Neural progenitor cell (in vitro differentiated cells): ENCODE measurements at regions not wholly inside any gene's neighbourhood (a gene's known extent, or its start where the extent isn't known, plus 50 kb on each side); places are given as distances from the start of the nearest gene placed in this dataset.

Source experiments
- DNase-seq: peaks from one replicate; pipeline ENCODE4 v3.0.0-alpha.2; 2016; ENCODE audit warnings: low spot score
- H2AFZ ChIP-seq: fragments of 200-600 bp; sonication (generic); replicated peaks from 2 replicates; pipeline ENCODE4 v1.6.1; 2016; ENCODE audit warnings: antibody characterized with exemption
- H3F3A ChIP-seq: fragments of 200-600 bp; sonication (generic); 2 replicates; pipeline ENCODE4 v1.6.1; 2016; ENCODE audit warnings: antibody characterized with exemption, low read depth
- H3K27ac ChIP-seq: fragments of 200-600 bp; sonication (generic); 2 replicates; pipeline ENCODE4 v1.5.1; 2016; ENCODE audit warnings: mild to moderate bottlenecking
- H3K27me3 ChIP-seq: fragments of 200-600 bp; sonication (generic); 2 replicates; pipeline ENCODE4 v1.6.1; 2016; ENCODE audit warnings: mild to moderate bottlenecking, moderate library complexity
- H3K36me3 ChIP-seq: fragments of 200-600 bp; sonication (generic); 2 replicates; pipeline ENCODE4 v1.5.1; 2016
- H3K4me1 ChIP-seq: fragments of 200-600 bp; sonication (generic); 2 replicates; pipeline ENCODE4 v1.6.1; 2016; ENCODE audit warnings: mixed run types
- H3K4me2 ChIP-seq: fragments of 200-600 bp; sonication (generic); 2 replicates; pipeline ENCODE4 v1.6.1; 2016
- H3K4me3 ChIP-seq: fragments of 200-600 bp; sonication (generic); 2 replicates; pipeline ENCODE4 v1.5.1; 2016
- H3K79me2 ChIP-seq: fragments of 200-600 bp; sonication (generic); 2 replicates; pipeline ENCODE4 v1.6.1; 2016; ENCODE audit warnings: low read depth
- H3K9ac ChIP-seq: fragments of 200-600 bp; sonication (generic); 2 replicates; pipeline ENCODE4 v1.6.1; 2016
- H3K9me3 ChIP-seq: fragments of 200-600 bp; sonication (generic); 2 replicates; pipeline ENCODE4 v1.5.1; 2016; ENCODE audit warnings: low read depth
- H4K20me1 ChIP-seq: fragments of 200-600 bp; sonication (generic); 2 replicates; pipeline ENCODE4 v1.6.1; 2016; ENCODE audit warnings: low read depth
- H3K27ac Mint-ChIP-seq: 3 replicates; pipeline ENCODE4 v1.8.0; 2021; ENCODE audit warnings: mixed read lengths
- H3K27me3 Mint-ChIP-seq: 2 replicates; pipeline ENCODE4 v1.8.0; 2022; ENCODE audit warnings: low read depth, mild to moderate bottlenecking, inconsistent platforms, moderate library complexity, mixed read lengths; ENCODE audit not compliant: insufficient read depth
- H3K36me3 Mint-ChIP-seq: 3 replicates; pipeline ENCODE4 v1.8.0; 2021; ENCODE audit warnings: mixed read lengths
- H3K4me1 Mint-ChIP-seq: 3 replicates; pipeline ENCODE4 v1.8.0; 2021; ENCODE audit warnings: mixed read lengths
- H3K4me3 Mint-ChIP-seq: 3 replicates; pipeline ENCODE4 v1.8.0; 2021; ENCODE audit warnings: mild to moderate bottlenecking, moderate library complexity, mixed read lengths
- H3K9me3 Mint-ChIP-seq: 3 replicates; pipeline ENCODE4 v1.8.0; 2020; ENCODE audit warnings: mixed read lengths
- CTCF ChIP-seq: fragments of 200-600 bp; sonication (generic); IDR thresholded peaks from 2 replicates; pipeline ENCODE4 v1.5.1; 2017; ENCODE audit warnings: antibody characterized with exemption, mild to moderate bottlenecking
- EZH2 ChIP-seq: fragments of 200-600 bp; sonication (generic); IDR thresholded peaks from 2 replicates; pipeline ENCODE4 v1.6.1; 2017; ENCODE audit warnings: antibody characterized with exemption, mild to moderate bottlenecking, moderate library complexity
- EZH2phosphoT487 ChIP-seq: fragments of 200-600 bp; sonication (generic); IDR thresholded peaks from 2 replicates; pipeline ENCODE4 v1.6.1; 2017; ENCODE audit warnings: antibody characterized with exemption

DNA sequence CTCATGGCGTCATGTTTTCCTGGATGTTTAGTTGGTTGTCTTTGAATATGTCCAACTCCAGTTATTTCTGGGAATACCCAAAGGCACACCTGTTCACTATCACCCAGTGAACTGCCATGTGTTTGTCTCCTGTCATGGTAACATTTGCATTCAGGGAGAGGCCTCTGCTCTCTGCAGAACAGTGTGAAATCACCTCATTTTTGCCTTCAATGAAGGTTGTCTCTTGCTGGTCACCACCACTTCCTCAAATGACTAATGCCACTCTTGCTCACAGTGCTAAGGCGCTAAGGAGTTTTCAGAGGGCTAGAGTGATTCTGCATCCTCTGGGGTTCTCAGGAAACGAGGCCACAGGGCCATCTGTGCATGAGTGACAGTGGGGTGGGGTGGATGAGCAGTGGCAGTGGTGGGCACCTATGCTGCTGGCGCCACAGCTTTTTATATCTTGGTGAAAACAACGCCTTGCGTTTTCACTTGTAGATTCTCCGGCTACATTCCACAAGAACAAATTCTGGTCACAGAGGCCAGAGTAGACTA, 60.0 kb upstream of the ATP5PO start:
- Mint-ChIP-seq H3K9me3 (no peaks in the 10 kb centered on the region), H3K4me1 (peaks cover 28% of the 10 kb centered on the region), H3K36me3 (no peaks in the 10 kb centered on the region), H3K27me3 (no peaks in the 10 kb centered on the region), H3K4me3 (no peak overlapping the region), H3K27ac (peak overlapping the region; percentile 40)
- H4K20me1 ChIP-seq = no peaks in the 10 kb centered on the region
- H3K79me2 ChIP-seq = no peaks in the 10 kb centered on the region
- H3K4me3 ChIP-seq = no peak overlapping the region
- no peak overlapping the region for H3K27ac ChIP-seq
- peak overlapping the region; percentile 4 for H3K4me2 ChIP-seq
- H3K36me3 ChIP-seq = no peaks in the 10 kb centered on the region
- no peak for TF ChIP-seq EZH2phosphoT487
- no peak for TF ChIP-seq EZH2
- no peak for TF ChIP-seq CTCF
- no peaks in the 10 kb centered on the region for H3K9me3 ChIP-seq
- H3K27me3 ChIP-seq = no peaks in the 10 kb centered on the region
- H2AFZ ChIP-seq = no peak overlapping the region
- no peak overlapping the region for H3K9ac ChIP-seq
- peaks cover 22% of the 10 kb centered on the region for H3K4me1 ChIP-seq
- no peaks in the 10 kb centered on the region for H3F3A ChIP-seq
- DNase-seq = no peak

DNA sequence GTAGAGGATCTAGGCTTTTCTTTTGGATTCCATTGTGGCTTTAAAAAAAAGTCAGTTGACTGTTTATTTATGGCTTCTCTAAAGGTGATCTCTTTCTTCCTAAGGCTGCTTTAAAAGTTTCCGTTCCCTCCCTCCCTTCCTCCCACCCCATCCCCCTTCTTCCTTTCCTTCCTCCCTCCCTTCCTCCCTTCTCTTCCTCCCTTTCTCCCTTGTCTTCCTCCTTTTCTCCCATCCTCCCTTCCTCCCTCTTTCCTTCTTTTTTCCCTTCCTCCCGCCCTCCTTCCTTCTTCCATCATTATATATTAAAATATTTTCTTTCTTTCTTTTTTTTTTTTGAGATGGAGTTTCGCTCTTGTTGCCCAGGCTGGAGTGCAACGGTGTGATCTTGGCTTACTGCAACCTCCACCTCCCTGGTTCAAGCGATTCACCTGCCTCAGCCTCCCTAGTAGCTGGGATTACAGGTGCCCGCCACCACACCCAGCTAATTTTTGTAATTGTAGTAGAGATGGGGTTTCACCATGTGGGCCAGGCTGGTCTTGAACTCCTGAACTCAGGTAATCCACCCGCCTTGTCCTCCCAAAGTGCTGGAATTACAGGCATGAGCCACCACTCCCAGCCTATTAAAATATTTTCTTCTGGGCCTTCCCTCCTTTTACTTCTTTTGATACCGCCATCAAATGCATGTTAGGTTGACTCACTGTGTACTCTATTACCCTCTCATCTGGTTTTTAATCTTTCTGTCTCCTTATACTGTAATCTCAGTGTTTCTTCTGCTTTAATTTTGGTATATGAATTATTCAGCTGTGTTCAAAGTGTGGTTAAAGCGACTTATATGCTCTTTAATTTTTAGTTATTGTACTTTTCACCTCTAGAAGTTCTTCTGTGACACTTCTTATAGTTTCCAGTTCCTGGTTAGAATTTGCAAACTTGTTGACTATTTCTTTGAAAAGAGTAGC, 59.2 kb upstream of the ATP5PO start:
- Histone ChIP-seq H3K4me2 (no peak overlapping the region), H3K9ac (no peak overlapping the region), H3F3A (no peaks in the 10 kb centered on the region), H3K9me3 (no peaks in the 10 kb centered on the region), H3K36me3 (no peaks in the 10 kb centered on the region), H3K79me2 (no peaks in the 10 kb centered on the region), H3K4me1 (peaks cover 22% of the 10 kb centered on the region), H3K27me3 (no peaks in the 10 kb centered on the region), H4K20me1 (no peaks in the 10 kb centered on the region), H3K27ac (no peak overlapping the region), H2AFZ (no peak overlapping the region), H3K4me3 (no peak overlapping the region)
- no peak overlapping the region for H3K27ac Mint-ChIP-seq
- no peaks in the 10 kb centered on the region for H3K27me3 Mint-ChIP-seq
- no peaks in the 10 kb centered on the region for H3K9me3 Mint-ChIP-seq
- no peak for DNase-seq
- H3K36me3 Mint-ChIP-seq = no peaks in the 10 kb centered on the region
- peaks cover 29% of the 10 kb centered on the region for H3K4me1 Mint-ChIP-seq
- no peak for TF ChIP-seq CTCF
- no peak for TF ChIP-seq EZH2
- TF ChIP-seq EZH2phosphoT487 = no peak
- H3K4me3 Mint-ChIP-seq = no peak overlapping the region

- Histone ChIP-seq H4K20me1 (no peaks in the 10 kb centered on the region), H3K27me3 (no peaks in the 10 kb centered on the region), H3K27ac (no peak overlapping the region), H3K4me2 (no peak overlapping the region), H3K79me2 (no peaks in the 10 kb centered on the region), H3K4me1 (peaks cover 22% of the 10 kb centered on the region), H3K9ac (no peak overlapping the region), H3K4me3 (no peak overlapping the region), H3K9me3 (no peaks in the 10 kb centered on the region), H3F3A (no peaks in the 10 kb centered on the region), H3K36me3 (no peaks in the 10 kb centered on the region), H2AFZ (no peak overlapping the region)
- Mint-ChIP-seq H3K9me3 (no peaks in the 10 kb centered on the region), H3K4me1 (peaks cover 30% of the 10 kb centered on the region), H3K27me3 (no peaks in the 10 kb centered on the region), H3K36me3 (no peaks in the 10 kb centered on the region), H3K4me3 (no peak overlapping the region), H3K27ac (no peak overlapping the region)
- TF ChIP-seq EZH2 (no peak), EZH2phosphoT487 (no peak)
- no peak for DNase-seq
Measured at GRCh38 chr21:33973268-33973667, 57.7 kb upstream of the ATP5PO start.

DNA sequence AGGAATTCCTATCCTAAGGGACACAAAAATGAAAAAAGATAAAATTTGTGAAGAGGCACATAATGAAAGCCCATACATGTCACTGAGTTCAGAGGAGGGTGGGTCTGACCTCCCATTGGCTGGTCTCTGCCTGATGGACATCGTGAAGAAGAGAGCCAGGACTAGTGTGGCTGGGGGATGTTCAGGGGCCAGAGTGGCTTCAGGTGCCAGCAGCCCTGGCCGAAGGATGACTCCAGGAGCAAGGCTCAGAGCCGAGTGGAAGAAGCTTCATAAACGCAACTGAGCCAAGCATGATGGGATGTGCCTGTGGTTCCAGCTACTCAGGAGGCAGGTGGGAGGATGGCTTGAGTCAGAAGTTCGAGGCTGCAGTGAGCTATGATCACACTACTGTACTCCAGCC, 56.9 kb upstream of the ATP5PO start:
- Histone ChIP-seq H3K4me1 (peaks cover 22% of the 10 kb centered on the region), H3K36me3 (no peaks in the 10 kb centered on the region), H3F3A (no peaks in the 10 kb centered on the region), H3K27me3 (no peaks in the 10 kb centered on the region), H3K79me2 (no peaks in the 10 kb centered on the region), H2AFZ (no peak overlapping the region), H3K27ac (no peak overlapping the region), H3K4me3 (no peak overlapping the region), H3K9ac (no peak overlapping the region), H4K20me1 (no peaks in the 10 kb centered on the region), H3K4me2 (no peak overlapping the region), H3K9me3 (no peaks in the 10 kb centered on the region)
- TF ChIP-seq EZH2phosphoT487 (no peak), CTCF (no peak), EZH2 (no peak)
- no peak overlapping the region for H3K4me3 Mint-ChIP-seq
- no peak for DNase-seq
- no peak overlapping the region for H3K27ac Mint-ChIP-seq
- no peaks in the 10 kb centered on the region for H3K9me3 Mint-ChIP-seq
- no peaks in the 10 kb centered on the region for H3K27me3 Mint-ChIP-seq
- no peaks in the 10 kb centered on the region for H3K36me3 Mint-ChIP-seq
- peaks cover 31% of the 10 kb centered on the region for H3K4me1 Mint-ChIP-seq
